DOHH2 (cell line): ENCODE measurements at regions not wholly inside any gene's neighbourhood (a gene's known extent, or its start where the extent isn't known, plus 50 kb on each side); places are given as distances from the start of the nearest gene placed in this dataset.

Source experiments
- H3F3A ChIP-seq: fragments of 200-600 bp; sonication (generic), shearing (Covaris generic); 2 replicates; pipeline ENCODE4 v1.6.0; 2016; ENCODE audit warnings: antibody characterized with exemption, mild to moderate bottlenecking; ENCODE audit not compliant: control insufficient read depth, insufficient read depth
- H3K27ac ChIP-seq: fragments of 200-600 bp; sonication (generic); 2 replicates; pipeline ENCODE4 v1.5.1; 2014; ENCODE audit warnings: low read depth, mild to moderate bottlenecking, low read length, moderate library complexity
- H3K27me3 ChIP-seq: fragments of 200-600 bp; sonication (generic); 2 replicates; pipeline ENCODE4 v1.6.1; 2014; ENCODE audit warnings: mild to moderate bottlenecking, low read length, mixed read lengths; ENCODE audit not compliant: control insufficient read depth
- H3K36me3 ChIP-seq: fragments of 200-600 bp; sonication (generic); 2 replicates; pipeline ENCODE4 v1.6.1; 2014; ENCODE audit warnings: mild to moderate bottlenecking, low read length, moderate library complexity, mixed read lengths; ENCODE audit not compliant: control insufficient read depth
- H3K4me1 ChIP-seq: fragments of 200-600 bp; sonication (generic); 2 replicates; pipeline ENCODE4 v1.6.1; 2014; ENCODE audit warnings: mild to moderate bottlenecking, low read length, mixed read lengths; ENCODE audit not compliant: control insufficient read depth
- H3K4me2 ChIP-seq: fragments of 200-600 bp; sonication (generic); 2 replicates; pipeline ENCODE4 v1.6.0; 2014; ENCODE audit warnings: mild to moderate bottlenecking, low read length, moderate library complexity
- H3K4me3 ChIP-seq: fragments of 200-600 bp; sonication (generic); 2 replicates; pipeline ENCODE4 v1.5.1; 2014; ENCODE audit warnings: mild to moderate bottlenecking, low read length, mixed read lengths
- H3K79me2 ChIP-seq: fragments of 200-600 bp; sonication (generic); 2 replicates; pipeline ENCODE4 v1.6.1; 2014; ENCODE audit warnings: mild to moderate bottlenecking, low read length, mixed read lengths; ENCODE audit not compliant: control insufficient read depth
- H3K9me2 ChIP-seq: fragments of 200-600 bp; sonication (generic); replicated peaks from 2 replicates; pipeline ENCODE4 v1.6.1; 2014; ENCODE audit warnings: mild to moderate bottlenecking, low read length, mixed read lengths; ENCODE audit not compliant: control insufficient read depth
- H3K9me3 ChIP-seq: fragments of 200-600 bp; sonication (generic); 2 replicates; pipeline ENCODE4 v1.6.1; 2014; ENCODE audit warnings: antibody characterized with exemption, low read length, mixed read lengths; ENCODE audit not compliant: control insufficient read depth, insufficient read depth
- H4K20me1 ChIP-seq: fragments of 200-600 bp; sonication (generic); 2 replicates; pipeline ENCODE4 v1.6.0; 2014; ENCODE audit warnings: low read depth, mild to moderate bottlenecking, antibody characterized with exemption, low read length, moderate library complexity; ENCODE audit not compliant: control insufficient read depth, insufficient read depth
- CTCF ChIP-seq: fragments of 200-600 bp; sonication (generic); IDR thresholded peaks from one replicate; pipeline ENCODE4 v1.5.1; 2014; ENCODE audit warnings: antibody characterized with exemption, mild to moderate bottlenecking, low read depth, low read length; ENCODE audit not compliant: poor library complexity, severe bottlenecking
- EZH2phosphoT487 ChIP-seq: fragments of 200-600 bp; sonication (generic); IDR thresholded peaks from 2 replicates; pipeline ENCODE4 v1.6.1; 2017; ENCODE audit warnings: borderline replicate concordance, mild to moderate bottlenecking, antibody characterized with exemption, low read length, moderate library complexity, mixed read lengths

- Histone ChIP-seq H3K36me3 (no peaks in the 10 kb centered on the region), H3K4me2 (no peak overlapping the region), H3K4me3 (no peak overlapping the region), H3F3A (no peaks in the 10 kb centered on the region), H3K27me3 (no peaks in the 10 kb centered on the region), H3K9me3 (no peaks in the 10 kb centered on the region), H3K4me1 (no peaks in the 10 kb centered on the region), H3K27ac (no peak overlapping the region), H4K20me1 (no peaks in the 10 kb centered on the region), H3K79me2 (no peaks in the 10 kb centered on the region), H3K9me2 (no peaks in the 10 kb centered on the region)
- TF ChIP-seq CTCF (no peak), EZH2phosphoT487 (no peak)
These were observed 156.5 kb upstream of the ATP6AP2 start for GRCh38 chrX:40424259-40424658.

- H3K27me3 ChIP-seq, result no peaks in the 10 kb centered on the region
- H4K20me1 ChIP-seq, result no peaks in the 10 kb centered on the region
- no peaks in the 10 kb centered on the region for H3F3A ChIP-seq
- H3K4me1 ChIP-seq, result no peaks in the 10 kb centered on the region
- no peaks in the 10 kb centered on the region for H3K9me2 ChIP-seq
- H3K27ac ChIP-seq, result no peak overlapping the region
- TF ChIP-seq EZH2phosphoT487 (no peak), CTCF (no peak)
- no peak overlapping the region for H3K4me3 ChIP-seq
- H3K36me3 ChIP-seq, result no peaks in the 10 kb centered on the region
- no peaks in the 10 kb centered on the region for H3K9me3 ChIP-seq
- no peaks in the 10 kb centered on the region for H3K79me2 ChIP-seq
- no peak overlapping the region for H3K4me2 ChIP-seq
These were observed 157.5 kb upstream of the ATP6AP2 start for GRCh38 chrX:40423299-40423698.

GRCh38 chrX:40422021-40422420 lies 158.7 kb upstream of the ATP6AP2 start:
- H3K27me3 ChIP-seq, result no peaks in the 10 kb centered on the region
- H3K4me3 ChIP-seq, result no peak overlapping the region
- no peak for TF ChIP-seq CTCF
- TF ChIP-seq EZH2phosphoT487, result no peak
- H3K79me2 ChIP-seq, result no peaks in the 10 kb centered on the region
- H3K9me3 ChIP-seq, result no peaks in the 10 kb centered on the region
- no peaks in the 10 kb centered on the region for H3F3A ChIP-seq
- H3K27ac ChIP-seq, result no peak overlapping the region
- H3K4me1 ChIP-seq, result no peaks in the 10 kb centered on the region
- no peaks in the 10 kb centered on the region for H3K36me3 ChIP-seq
- no peaks in the 10 kb centered on the region for H3K9me2 ChIP-seq
- no peak overlapping the region for H3K4me2 ChIP-seq
- H4K20me1 ChIP-seq, result no peaks in the 10 kb centered on the region
